ENCODE measurements at regions not wholly inside any gene's neighbourhood (a gene's known extent, or its start where the extent isn't known, plus 50 kb on each side); places are given as distances from the start of the nearest gene placed in this dataset.

DNA sequence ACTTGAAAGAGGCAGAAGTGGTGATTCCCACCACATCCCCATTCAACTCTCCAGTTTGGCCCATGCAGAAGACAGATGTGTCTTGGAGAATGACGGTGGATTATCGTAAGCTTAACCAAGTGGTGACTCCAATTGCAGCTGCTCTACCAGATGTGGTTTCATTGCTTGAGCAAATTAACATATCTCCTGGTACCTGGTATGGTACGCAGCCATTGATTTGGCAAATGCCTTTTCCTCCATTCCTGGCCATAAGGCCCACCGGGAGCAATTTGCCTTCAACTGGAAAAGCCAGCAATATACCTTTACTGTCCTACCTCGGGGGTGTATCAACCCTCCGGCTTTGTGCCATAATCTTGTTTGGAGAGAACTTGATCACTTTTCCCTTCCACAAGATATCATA, 411.5 kb upstream of the SMIM21 start:
- DNase-seq, result no peak

DNA sequence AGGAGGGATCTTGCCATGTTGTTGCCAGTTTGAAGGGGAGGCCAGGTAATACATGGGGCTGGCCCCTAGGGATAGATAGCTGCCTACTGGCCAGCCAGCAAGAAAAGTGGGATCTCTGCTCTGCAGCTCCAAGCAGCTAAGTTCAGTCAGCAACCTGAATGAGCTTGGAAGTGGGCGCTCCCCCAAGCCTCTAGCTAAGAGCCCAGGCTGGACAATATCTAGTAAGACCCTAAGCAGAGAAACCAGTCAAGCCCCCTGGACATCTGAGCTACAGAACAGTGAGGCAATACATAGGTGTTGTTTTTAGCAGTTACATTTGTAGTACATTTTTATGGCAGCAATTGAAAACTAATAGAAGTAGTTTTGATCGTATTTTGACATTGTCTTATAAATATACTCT, 409.8 kb upstream of the SMIM21 start:
- DNase-seq, result no peak

DNA sequence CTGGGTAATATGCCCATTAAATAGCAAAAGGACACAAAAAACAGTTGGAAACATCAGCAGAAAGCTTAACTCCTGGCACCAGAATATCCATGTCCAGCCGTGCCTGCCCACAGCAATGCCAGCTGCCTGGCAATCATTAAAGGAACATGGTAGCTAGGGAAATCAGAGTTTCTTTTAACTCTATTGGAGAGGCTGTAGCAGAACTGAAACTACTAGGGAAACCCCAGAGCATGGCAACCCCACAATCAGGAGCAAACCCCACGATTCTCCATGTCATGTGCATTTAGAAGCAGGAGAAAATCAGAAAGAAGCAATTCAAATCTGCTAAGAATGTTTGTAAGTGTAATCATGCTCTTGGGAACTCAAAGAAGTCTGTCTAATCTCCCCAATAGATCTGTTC, 409.0 kb upstream of the SMIM21 start:
- no peak for DNase-seq

DNA sequence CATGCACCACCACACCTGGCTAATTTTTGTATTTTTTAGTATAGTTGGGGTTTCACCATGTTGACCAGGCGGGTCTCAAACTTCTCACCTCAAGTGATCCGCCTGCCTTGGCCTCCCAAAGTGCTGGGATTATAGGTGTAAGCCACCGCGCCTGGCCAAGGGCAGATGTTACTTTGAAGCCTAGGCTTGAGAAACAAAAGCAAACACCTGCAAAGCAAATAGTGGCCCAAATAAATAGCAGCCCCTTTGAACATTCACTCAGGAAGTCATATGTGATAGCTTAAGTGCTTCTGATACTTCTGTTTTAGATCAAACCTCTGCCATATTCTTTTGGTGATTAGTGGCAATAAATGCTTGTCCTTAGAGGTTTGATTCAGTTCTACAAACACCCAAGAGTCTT, 404.5 kb upstream of the SMIM21 start:
- DNase-seq, result no peak

DNA sequence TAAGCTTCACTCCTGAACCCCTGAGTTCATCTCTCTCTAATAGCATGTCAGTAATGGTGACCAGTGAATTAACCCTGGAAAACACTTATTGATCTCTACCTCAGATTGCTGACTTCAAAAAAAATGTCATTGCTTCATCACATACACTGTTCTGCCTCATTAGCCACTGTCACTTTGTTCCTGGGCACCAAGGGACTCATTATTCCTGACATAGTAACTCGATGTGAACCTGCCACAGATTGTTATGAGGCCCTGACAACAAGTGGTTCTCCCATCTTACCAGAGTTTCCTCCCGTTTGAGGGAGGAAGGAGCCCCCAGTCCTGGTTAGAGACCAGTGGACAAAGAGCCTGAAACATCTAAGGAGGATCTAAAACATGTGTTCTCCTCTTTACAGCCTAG, 403.3 kb upstream of the SMIM21 start:
- no peak for DNase-seq

DNA sequence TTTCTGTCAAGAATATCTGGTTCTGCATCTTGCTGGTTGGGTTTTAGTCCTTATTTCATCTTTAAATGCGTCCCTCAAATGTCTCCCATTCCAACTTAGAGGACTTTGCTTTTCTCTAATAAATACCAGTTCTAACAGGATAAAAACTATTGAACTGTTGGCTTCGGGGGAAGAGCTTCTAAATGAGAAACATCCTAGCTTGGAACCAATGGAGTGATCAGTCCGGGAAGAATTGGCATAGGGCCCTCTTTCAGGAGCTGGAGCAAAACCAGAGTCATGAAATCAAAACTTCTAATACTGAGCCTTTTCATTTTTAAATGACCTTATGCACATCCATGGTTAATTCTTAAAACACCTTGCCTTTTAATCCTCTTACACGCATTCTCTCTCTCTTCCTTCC, 401.6 kb upstream of the SMIM21 start:
- no peak for DNase-seq

DNA sequence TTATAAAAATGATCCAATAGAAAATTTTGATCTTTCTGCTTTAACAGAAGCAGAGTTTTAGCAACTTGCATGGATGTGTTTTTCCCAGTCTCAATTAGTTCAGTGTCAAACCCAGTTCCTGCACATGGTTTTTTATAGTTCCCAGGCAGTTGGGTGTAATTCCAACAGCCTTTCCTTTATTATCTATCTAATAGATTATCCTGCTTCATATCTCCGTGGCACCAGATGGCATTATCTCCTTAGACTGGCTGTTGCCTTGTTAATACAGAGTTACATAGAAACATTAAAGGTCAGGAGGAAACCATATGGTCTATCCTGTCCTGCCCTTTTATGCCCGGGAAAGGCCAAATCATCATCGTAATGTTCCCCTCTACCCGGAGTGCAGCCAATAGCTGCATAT, 400.9 kb upstream of the SMIM21 start:
- no peak for DNase-seq

DNA sequence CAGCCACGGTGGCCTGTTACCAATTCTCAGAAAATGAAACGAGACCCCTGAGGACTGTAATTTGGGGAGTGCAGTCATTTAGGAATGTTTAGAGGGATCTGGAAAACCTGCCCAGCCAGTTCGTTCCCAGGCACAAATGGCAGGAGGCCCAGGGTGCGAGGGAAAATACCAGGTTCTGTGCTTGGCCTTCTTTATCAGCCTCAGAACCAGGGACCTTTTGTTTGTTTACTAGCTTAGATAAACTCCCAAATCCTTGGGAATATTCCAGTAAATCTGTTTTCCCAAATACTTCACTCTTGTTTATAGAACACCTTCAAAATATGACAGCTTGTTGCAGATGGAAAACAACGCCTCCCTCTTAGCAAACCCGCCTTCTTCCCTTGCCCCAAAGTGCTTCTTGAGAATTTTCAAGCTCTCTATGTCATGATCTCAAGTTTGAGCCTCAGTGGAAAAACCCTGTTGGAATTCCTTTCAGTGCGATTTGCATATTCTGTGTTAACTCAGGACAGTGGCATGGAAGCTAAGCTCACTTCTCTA, 400.3 kb upstream of the SMIM21 start:
- no peak for DNase-seq

DNA sequence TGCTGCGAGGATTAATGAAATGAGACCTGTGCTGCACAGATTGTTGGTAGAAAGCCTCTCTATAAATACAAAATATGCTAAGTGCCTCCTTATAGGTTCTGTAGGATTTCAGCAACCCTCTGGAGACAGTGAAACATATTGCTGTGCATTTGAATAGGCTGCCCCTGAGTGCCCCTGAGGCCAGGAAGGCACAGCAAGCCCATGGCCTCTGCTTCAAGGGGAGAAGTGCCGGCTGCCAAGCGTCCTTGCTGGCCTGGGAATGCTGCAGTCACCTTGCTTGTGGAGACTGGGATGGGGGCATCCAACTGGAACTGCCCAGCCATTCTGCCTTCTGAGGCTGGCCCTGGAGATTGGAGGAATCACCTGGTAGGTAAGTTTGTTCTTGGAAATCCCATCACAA, 397.2 kb upstream of the SMIM21 start:
- DNase-seq, result no peak

DNA sequence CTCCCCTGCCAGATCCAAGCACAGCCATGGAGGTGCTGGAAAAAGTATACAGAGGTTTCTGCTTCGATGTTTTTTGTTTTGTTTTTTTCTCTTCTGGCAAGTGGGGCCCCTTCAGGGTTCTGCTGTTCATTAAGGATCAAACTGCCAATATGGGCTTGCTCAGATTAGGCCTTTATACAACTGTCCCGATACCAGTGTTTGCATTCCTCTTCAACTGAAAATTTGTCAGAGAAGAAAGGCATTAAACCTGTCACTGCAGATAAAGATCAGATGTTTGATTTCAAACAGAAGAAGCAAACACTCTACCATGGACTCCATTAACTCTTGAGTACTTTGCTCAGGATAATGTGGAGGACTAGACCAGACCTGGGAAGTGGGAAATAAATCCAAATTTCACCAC, 396.0 kb upstream of the SMIM21 start:
- DNase-seq, result peak in 1 of 3 experiments; percentile 46

DNA sequence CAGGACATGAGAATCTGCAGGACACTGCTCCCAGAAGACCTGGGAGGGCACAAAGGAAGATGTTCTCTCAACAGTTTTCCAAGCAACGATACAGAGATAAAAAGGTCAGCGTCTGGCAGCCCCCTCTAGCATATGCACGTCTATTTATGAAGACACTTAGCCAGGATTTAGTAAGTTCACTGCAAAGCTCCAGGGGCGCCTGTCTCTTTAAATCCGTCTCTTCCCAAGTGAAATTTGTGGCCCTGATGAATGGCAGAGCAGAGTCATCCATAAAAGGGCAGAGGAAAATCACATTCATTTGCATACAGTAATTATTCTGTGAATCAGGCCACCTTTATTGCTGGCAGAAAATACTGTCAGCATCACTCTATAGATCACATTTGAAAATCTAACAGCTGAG, 390.9 kb upstream of the SMIM21 start:
- no peak for DNase-seq

DNA sequence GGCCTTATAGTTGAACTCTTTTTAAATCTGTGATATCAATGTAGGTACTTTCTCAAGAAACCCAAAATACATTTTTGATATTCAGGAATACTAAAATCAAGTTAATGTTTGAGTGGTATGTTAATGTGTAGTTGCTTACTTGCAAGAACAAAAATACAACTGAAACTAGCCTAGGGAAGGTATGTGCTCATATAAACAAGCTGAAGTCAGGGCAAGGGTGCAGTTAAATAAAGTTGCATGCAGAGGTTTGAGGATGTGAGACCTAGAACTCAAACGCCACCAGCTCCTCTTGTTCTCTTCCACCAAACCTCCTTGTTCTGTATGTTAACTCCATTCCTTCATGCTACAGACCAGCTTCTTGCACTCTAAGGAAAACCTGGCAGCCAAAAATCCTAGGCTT, 388.3 kb upstream of the SMIM21 start:
- DNase-seq, result no peak

DNA sequence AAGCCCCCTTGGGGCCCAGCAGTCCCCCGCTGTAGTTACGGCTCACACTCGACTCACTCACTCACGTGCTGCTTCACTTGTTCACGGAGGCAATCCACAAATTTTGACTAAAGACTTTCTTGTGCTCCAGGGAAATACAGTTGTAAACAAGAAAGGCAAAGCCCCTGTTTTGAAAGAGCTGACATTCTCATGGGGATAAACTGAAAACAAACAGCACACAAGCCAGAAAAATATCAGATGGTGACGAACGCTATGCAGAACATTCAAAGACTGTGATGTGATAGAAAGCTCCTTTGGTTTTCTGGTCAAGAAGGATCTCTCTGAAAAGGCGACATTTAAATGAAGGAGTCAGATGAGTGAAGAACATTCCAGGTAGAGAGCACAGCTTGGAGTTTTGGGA, 385.3 kb upstream of the SMIM21 start:
- DNase-seq, result no peak

DNA sequence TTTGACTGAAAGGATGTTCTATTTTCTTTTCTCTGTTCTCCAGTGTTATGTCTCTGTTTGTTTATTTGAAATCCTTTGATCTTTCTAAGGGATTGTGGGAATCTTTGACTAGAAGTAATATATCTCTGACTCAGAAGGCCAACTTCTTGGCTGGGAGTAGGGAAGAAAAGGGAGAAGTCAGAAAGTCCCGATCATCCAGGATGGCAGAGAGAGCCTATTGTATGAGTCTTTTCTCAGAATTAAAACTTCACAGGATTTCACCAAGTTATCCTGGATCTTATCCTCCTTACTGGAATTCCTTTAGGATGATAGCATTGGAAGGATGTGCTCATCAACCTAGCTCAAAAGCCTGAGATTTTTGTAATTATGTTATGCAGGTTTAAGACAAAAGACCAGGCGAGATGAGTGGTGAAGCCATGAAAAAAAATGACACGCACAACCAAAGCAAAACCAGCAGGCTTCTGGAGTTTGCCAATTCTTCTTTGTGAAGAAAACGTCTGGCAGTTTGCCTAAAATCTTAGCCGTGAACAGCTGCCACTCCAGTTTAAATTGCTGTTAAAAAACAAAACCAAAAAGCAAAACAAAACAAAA, 383.6 kb upstream of the SMIM21 start:
- DNase-seq, result peak in 2 of 3 experiments; percentile 44 to 69

DNA sequence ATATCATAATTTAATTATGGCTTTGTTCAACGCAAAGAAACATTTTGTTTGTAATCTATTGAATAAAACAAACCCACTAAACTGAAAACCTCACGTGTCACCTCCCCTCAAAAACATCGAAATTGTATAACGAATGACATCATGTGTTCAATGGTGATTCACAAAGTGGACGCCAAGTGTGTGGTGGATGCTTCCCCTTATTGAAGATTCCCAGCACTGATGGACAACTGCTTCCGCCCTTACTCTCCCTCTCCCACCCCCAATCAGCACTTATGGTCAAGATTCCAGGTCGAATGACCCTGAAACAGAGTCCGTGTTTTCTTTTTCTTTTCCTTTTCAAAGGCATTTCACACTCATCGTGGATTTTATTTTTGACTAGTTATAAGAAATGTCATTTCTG, 383.0 kb upstream of the SMIM21 start:
- DNase-seq, result peak in 1 of 3 experiments; percentile 38

DNA sequence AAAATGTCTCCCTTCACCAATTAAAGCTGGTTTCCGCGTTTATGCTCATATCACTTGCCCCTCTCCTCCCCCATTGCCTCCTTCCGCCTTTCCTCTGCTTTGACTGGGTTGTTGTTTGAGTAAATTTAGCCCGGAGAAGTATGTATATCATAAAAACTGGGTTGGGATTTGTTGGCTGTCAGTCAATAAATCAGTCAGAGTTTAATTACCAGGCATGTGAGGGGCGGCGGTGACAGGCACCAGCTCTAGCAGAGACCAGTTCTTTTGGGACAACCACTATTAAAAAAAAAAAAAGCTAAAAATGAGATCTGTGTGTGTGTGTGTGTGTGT, 382.4 kb upstream of the SMIM21 start:
- DNase-seq, result peak in 2 of 3 experiments; percentile 26 to 64

DNA sequence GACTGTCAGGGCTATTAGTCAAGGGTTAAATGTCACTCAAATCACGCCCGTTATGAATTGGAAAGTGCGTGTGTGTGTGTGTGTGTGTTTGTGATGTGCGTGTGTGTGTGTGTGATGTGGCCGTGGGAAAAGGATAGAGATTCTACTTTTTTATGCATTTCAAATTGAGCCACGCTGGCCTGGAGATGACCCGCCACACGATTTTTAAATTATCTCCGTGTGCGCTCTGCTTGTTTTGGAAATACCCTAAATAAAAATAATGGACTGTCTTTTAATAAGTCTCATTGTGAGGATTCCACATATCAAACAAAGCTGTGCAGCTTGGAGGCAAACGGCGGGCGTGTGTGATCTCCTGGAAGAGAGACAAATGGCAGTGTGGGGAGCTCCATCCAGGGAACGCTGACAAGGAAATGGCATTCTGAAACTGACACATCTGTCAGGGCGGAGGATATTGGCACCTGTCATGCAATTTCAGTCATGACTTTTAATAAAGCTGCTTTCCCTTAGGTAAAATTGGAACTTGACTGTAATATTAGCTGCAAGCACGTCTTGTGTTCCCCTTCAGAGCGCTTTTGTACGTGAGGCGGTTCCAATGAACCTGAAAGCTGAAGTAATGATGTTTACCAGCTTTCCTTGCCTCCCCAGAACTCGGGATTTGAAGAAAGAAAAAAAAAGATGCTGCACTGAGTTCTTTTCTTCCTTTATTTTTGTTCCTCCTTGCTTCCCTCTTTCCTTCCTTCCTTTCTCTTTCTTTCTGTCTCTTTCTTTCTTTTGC, 381.8 kb upstream of the SMIM21 start:
- DNase-seq, result peak in 1 of 3 experiments; percentile 53

DNA sequence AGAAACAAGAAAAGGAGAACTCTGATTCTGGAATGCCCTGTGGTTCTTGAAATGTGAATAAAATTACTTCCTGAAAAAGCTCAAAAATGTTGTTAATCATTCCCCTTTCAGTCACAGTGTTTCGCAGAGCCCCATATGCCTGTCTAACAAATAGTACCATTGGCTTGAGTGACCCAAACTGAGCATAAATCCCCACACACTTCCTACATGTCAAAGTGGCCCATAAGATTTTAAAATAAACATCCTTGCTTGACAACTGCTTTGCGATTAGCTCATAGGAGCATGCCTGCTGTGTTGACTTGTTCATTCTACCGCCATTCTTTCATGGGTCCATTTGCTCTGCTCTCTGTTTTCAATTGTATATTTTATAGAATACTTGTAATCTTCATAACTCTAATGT, 377.8 kb upstream of the SMIM21 start:
- no peak for DNase-seq

DNA sequence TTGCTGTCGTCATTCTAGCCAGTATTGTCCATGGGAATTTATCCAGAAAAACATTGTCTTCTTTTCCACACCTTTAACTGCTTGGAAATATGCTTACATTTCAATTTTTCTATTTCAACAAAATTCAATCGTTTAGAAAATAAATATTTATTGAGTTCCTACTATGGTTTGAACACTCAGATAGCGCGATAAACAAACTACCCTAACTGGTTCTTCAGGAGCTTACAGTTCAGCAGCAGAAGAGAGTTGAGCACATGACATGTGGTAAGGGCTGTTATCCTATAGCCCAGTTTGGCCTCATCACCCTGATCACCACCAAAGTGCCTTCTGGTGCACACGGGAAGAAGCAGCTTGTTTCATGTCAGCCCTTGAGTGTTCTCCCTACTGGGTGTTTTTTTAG, 375.2 kb upstream of the SMIM21 start:
- DNase-seq, result no peak

DNA sequence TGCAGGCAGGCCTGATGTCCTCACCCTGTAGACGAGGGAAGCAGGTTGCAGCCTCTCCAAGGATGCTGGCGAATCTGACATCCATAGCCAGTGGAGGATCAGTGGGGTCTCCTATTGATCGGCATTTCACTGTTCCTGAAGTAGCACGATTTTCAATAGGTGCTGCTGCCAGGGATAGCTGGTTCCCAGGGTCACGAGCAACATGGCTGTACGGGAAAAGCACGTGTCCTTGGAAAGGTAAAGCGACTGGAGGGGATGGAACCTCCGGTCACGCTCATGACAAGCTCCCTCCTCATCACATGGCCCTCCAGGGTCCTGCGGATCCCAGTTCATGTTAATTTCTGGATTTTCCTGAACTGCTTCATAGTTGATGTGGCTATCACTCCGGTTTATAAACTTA, 373.7 kb upstream of the SMIM21 start:
- no peak for DNase-seq

DNA sequence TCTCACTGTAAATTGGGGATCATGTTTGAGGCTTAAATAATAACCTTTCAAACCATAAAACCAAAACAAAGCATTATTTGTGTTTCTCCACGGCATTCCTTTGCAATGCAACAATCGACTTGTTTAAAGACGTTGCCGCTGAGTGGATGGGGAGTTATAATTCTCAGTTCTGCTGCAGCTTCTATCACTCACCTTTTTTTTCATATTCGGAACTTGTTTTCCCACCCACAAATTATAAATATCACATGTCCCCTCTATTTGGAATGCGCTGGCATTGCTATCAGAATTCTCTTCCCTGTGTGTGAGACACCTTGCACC, 372.8 kb upstream of the SMIM21 start:
- no peak for DNase-seq

DNA sequence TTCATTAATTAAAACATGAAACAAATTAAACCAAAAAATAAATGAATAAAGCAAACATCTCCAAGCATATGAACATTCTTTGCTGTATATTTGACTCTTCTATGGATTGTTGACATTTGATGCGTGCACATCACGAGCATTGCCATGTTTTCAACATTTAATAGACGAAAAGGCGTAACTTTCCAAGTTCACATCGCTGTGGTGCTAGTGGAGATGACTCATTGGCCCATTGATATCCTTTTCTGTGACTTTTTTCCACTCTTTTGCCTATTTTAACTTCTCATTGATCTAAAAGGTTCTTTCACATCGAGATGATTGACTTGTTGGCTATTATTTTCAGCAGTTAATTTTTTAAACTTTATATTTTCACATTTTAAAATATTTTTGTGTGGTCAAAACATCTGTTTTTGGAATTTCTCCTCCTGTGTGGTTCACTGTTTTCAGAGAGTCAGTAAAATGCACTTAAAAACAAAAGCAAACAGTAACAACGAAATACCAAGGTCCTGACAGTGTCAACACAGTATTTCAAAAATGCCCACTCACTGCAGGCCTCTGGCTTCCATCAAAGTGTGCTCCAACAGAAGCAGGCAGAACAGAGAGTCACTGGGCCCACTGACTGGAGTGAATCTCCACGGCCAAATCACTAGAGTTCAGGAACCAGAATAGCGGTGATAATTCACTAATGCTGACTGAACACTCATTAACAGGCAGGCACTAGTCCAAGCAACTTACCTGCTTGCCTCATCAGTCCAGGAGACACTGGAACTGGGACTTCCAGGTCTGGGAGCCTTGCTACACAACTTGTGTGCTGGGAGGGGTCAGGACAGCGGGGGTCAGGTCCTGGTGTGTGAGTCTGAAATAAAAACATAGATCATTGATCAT, 372.2 kb upstream of the SMIM21 start:
- no peak for DNase-seq

DNA sequence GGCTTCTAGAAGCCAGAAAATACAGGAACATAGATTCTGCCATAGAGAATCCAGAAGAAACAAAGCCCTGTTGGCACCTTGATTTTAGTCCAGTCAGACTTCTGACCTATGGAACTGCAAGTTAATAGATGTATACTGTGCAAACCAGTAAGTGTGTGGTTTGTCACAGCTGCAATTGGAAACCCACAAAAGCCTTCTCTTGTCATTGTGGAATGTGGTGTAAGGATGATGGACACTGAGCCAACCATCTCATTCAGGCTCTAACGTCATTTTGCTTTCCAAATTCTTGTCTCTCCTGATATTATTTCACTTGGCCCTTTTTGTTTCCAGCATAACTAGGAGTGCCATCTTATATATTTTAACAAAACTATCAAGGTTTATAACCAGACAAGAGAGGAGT, 369.5 kb upstream of the SMIM21 start:
- DNase-seq, result no peak

DNA sequence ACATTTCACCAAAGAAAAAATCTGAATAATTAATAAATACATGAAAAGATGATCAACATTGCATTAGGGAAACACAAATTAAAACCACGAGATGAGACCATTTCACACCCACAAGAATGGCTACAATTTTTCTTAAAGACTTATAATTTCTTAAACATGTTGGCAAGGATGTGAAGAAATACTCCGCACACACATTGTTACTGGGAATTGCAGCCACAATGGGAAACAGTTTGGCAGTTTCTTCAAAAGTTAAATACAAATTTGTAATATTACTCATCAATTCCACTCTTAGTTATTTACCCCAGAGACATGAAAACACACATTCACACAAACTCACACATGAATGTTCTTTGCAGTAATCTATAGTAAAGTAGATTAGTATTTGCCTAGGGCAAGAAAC, 363.3 kb upstream of the SMIM21 start:
- no peak for DNase-seq

Data from NCI-H1417 (cell line).